T-helper 9 cell (primary cell): ENCODE measurements at regions not wholly inside any gene's neighbourhood (a gene's known extent, or its start where the extent isn't known, plus 50 kb on each side); places are given as distances from the start of the nearest gene placed in this dataset.

ENCODE experiments used
- DNase-seq: peaks from one replicate; pipeline ENCODE4 v3.0.0-alpha.2; 2020

DNA sequence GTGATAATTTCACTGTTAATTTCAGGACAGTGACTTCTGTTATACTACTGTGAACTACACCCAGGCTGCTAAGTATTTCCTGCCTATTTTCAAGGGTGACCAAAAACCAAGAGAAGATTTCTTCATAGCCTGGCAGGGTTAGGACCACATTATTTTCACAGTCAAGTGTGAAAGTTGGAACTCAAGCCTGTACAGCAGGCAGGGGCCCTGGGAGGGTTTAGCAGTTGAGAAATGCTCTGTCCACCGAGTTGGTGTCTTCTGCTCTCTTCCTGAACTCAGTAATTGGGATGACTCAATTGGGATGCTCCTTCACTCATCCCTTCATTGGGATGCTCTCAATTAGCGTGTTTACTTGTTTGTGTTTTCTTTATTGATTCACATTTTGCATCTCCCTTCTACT is 347.3 kb upstream of the CDH11 start:
- no peak for DNase-seq

DNA sequence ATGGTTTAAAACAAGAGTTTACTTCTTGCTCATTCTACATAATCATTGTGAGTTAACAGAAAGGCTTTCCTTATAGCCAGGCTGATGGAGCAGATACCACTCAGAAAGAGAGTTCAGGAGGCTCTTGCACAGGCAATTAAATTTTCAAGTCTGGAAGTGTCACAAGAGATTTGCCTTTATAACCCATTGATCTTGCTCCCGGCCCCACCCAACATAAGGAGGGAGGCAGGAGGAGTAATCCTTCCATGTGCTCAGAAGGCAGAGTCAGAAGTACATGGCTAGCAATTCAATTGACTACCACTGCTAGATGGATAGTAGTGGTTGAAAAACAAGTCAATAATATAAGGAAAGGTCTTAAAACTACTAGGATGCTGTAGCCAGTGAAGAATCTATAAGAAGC is 346.3 kb upstream of the CDH11 start:
- no peak for DNase-seq

DNA sequence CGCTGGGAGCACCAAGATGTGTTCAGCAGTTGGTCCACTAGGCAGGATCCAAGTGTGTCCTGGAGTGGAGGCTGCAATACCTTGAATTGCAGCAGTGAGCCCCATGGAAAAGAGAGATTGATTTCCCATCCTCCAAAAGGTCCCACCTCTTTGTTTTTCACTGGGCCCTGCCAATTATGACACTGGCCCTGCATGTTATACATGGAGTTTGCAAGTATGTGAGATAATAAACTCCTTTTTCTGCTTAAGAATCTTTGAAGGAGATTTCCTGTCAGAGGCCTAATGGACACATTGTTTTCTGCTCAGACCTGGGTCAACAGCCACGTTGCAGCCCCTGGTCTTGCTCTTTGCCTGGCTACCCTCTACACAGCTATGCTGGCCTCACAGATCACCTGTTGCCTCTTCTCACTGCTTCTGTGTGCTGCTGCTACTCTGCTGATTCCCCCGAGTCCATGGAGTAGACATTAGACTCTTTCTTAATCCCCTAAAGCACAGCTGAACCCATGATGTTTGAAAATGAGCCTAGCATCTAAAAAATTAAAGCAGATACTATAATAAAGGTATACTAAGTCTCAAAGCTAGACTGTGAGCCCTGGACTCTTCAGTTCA is 341.9 kb upstream of the CDH11 start:
- DNase-seq, result no peak

DNA sequence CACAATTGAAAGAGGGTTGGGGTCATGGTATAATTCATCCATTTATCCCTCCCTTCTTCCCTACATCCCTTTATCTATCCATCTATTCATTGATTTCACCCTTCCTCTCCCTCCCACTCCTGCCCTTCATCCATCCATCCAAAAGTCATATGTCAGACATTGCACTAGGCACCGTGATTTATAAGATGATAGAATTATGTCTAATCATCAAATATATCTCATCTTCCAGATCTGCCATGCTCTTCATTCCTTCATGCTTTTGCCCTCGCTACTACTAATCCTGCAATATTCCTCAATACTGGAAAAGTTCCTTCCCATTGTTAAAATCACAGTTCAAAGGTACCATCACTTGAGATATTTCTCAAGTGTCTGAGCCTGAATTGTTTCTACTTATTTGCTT is 335.2 kb upstream of the CDH11 start:
- no peak for DNase-seq

DNA sequence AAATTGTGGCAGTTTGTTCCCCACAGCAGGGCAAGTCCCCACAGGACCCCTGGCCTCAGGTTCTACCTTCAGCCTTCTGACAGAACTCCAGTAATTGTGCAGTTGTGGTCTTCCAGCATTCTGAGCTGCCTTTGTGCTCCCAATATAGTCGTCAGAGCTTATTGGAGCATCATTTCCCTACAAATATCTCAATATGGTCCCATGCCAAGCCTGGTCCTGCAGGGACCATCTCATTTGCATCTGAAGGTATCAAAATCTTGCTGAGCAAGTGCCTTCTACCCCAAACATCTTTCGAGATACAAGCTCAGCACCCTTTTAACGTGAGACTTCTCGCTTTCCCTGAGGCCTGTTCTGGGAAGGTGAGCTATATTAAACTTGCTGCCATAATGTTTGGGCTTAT is 333.9 kb upstream of the CDH11 start:
- DNase-seq, result no peak

DNA sequence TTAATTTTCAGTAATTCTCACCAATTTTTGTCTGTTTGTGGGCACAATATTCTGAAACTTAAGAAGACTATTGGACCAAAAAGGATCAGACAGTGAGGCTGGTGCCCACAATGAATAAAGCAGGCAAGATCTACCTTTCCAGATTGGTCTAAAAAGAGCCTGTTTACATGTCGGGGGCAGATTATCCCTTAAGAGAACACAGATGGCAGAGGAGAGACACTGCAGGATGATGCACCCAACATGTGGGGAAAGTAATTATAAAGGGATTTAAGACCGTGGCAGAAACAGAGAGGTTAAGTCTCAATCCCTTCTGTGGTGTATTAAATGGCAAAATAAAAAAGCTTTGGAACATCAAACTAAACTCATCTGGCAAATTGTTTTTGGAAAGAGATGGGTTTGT is 331.8 kb upstream of the CDH11 start:
- no peak for DNase-seq

DNA sequence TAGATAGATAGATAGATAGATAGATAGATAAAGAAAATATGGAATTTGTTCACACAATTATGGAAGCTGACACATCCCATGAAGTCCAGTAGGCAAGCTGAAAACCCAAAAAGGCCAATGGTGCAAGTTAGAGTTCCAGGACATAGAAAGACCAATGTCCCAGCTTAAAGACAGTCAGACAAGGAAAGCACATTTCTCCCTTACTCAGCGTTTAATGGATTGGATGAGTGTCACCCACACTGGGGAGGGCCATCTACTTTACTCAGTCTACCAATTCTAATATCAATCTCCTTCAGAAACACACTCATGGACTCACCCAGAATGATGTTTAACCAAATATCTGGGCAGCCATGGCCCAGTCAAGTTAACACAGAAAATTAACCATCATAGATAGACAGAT is 327.7 kb upstream of the CDH11 start:
- DNase-seq, result no peak

DNA sequence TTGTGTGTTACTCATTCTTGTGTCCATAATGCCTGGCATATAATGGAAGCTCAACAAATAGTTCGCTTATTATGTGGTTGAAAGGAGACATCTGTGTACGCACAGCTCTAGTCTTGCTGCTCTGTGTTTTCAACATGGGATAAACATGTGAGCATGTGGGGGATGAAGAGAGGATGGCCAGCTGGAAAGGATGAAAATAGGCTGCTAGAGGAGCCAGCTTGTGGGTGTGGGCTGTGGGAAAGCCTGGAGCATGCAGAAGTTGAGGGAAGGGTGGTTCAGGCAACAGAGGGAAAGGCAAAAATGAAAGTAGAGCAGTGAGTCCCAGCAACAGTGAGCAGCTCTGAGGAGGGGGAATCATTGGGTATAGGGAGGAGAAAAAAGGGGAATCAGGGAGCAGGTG is 324.6 kb upstream of the CDH11 start:
- DNase-seq, result no peak

DNA sequence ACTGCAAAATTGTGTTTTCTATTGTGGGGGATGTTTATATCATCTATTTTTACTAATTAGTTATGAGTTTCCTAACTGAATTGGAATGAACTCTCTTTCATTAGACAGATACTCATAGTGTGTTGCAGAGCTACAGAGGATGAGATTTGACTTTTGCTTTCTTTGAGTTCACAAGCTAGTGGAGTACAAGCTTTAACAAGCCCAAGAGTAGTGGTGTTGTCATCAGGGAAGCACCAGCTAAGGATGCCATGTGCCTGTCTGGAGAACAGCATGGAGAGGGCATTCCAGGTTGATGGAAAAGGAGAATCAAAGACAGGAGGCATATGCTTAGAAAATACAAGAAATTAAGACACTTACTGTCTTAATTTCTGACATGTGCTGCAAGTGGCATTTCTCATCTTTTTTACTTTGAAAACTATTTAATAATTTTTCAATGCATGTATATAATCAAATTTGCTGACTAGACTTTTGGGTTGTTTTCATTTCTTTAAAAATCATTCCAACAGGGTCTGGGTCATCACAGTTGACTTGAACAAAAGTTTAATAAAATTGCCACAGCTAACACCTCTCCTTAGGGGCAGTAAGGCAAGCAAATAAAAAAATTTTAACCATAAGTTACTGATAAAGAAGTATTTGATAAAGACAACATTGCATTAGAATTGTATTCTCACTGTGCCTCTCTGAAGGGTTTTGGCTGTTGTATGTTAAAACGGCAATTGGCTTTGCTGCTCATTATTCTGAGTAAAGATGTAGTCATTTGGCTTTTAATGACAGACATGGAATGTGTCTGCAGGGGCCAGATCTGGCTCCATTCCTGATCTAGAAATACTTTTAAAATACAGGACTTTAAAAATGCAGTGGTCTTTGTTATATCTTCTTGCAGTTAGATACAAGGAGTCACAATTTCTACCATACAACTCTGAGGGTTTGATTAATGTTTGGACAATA is 323.7 kb upstream of the CDH11 start:
- no peak for DNase-seq

DNA sequence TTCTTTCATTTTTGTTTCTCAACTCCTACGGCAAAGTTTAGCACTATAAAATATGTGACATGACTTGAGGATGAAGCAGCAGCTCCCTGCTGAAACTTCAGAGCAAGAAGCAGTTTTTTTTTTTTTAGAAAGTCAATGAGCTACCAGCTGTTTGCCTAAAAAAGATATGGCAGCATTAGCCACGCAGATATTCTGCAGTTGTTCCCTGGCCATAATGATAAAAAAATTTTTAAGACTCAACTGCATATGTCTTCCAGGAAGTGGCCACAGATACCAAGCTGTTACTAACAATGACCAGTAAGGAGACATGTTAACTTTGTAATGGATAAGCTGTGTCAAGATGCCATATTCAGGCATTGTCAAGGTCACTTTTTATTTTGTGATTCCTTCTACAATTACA is 319.6 kb upstream of the CDH11 start:
- no peak for DNase-seq

DNA sequence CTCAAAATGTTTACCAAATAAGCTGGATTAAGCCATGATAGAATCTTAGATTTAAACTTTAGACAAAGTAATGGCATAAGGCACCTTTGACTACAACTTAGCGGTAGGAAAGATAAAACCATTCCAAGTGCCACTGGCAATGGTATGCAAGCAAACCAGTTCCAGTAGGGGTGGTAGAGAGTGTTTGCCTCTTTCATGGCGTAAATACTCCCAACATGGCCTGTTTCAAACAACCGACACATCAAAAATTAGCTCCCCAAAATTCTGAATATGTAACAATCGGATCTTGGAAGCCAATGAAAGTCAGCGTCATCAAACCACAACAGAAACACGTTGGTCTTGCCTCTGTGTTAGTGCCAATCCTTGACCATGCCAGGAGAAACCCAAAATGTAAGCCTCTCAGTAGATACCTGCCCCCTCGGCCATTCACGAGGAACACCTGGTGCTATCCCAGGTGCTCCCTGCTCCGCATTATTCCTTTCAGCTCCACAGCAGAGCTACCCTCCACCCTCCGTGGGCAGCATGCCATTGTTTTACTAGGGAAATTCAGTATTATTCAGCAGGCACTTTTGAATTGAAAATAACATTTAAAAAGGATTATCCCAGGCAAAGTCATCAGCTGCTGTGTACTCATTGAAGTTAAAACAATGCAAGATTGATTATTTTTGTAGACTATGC is 307.8 kb upstream of the CDH11 start:
- DNase-seq, result no peak

DNA sequence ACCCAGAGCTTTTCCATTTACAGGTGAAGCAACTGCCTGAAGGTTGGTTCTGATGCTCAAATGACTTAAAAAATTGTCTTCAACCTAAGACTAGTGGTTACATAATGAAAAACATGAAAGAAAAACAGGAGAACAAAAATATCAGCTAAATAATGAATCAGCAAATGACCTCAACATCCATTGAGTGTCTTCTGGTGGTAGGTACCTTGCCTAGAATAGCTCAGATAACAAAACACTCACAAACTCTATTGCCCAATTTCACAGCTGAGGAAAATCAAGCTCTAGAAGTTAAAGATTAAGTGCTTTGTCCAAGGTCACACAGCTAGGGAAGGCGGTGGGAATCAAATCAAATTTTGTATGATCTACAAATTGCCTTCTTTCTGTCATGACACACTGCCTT is 304.6 kb upstream of the CDH11 start:
- no peak for DNase-seq

DNA sequence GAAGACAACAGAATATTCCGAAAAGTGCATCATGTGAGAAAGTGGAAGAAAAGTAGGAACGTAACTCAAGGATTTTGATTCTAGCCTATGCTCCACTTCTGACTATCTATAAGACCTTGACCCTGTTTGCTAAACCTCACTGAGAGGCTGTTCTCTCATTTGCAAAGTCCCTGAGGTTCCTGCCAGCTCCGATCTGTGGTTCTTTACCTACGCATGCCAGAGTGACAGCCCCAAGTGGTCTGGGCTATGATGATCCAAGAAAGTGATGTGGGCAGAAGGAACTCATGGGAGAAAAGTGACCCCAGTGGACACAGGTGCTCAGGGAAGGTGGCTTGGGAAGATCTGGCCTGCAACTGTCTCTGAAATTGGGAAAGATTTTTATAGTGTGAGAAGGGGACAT is 301.1 kb upstream of the CDH11 start:
- DNase-seq, result no peak

DNA sequence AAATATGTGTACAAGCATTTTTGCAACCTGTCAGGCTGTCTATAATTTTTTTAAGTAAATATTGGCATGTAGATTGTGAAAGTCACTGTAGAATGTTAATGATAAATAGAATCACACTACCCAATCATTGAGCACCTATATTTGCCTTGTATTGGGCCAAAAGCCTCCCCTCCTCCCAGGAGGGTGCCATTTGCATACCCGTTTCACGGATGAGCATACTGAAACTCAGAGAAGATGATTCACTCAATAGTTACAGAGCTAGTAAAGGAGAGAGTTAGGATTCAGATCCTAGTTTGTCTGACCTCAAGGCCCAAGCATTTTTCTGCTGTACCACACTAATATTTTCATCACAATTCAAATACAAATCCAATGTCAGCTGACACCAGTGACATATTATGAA is 299.7 kb upstream of the CDH11 start:
- DNase-seq, result no peak

DNA sequence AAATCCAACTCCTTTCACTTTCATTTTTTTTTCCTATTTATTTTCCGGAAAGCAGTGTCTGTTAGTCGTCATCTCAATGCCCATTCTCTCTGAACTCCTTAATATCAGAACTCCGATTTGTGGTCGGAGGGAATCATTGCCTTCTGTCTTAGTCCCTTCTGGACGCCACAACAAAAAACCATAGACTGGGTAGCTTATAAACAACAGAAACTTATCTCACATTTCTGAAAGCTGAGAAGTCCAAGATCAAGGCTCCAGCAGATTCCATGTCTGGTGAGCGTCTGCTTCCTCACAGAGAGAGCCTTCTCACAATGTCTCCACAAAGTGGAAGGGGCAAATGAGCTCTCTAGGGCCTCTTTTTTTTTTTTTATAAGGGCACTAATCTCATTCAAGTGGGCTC is 296.6 kb upstream of the CDH11 start:
- DNase-seq, result no peak

DNA sequence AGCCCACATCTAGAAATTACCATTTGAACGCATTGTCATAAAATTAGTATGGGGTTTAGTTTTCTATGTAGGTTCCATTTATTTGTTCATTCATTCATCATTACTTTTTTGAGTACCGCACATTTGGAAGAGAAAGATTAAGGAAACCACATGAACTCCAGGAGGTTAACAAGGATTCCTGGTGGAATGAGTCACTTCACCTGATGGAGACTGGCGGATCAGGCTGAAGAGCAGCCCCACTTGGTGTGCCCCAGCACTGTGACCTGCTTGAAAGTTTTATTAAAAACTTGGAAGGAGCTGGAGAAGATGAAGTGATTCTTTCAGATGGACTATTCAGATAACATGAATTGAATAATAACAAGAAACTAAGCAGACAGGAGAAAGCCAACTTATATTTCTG is 293.6 kb upstream of the CDH11 start:
- no peak for DNase-seq

DNA sequence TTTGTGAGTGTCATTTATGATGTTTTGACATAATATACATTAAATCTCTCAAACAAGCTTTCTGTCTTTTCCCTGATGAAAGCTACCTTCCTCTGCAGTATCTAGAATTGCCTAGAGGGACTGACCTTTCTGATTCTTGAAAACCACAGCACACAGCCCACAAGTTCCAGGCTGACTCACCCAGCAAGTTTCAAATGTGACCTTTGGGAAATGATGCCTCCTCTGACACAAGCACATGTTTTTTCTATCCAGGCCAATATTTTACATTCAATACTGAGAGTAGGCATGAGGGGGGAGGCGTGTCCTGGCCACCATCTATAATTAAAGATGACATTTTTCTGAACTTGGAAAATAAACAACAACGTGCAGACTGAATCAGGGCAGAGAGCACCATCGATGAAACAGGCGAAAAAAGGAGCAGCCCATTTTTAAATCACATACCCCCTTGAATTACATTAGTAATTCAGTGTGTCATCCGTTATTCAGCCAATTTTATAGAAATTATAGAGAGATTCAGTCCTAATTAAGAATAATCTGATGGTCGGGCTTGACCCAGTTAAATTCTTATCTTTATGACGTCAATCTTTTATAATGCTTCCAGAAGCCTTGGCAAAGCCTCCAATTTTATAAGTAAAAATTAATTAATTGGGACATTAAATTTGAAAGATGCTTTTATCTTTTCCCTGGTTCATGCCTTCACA is 292.6 kb upstream of the CDH11 start:
- no peak for DNase-seq

DNA sequence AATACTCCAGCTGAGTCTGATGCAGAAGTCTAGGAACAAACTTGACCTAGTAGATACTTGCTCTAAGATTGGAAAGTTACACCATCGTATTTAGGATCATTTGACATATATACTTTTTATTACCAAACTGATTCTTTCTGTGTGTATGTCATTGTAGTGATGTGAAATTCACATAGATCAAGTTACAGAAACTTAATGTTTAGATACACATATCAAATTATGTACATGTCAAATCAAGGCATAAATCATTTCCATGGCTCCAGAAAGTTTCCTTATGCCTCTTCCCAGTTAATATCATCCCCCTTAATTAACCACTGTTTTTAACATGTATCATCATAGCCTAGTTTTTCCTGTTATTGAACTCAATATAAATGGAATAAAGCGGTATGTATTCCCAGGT is 292.0 kb upstream of the CDH11 start:
- no peak for DNase-seq

DNA sequence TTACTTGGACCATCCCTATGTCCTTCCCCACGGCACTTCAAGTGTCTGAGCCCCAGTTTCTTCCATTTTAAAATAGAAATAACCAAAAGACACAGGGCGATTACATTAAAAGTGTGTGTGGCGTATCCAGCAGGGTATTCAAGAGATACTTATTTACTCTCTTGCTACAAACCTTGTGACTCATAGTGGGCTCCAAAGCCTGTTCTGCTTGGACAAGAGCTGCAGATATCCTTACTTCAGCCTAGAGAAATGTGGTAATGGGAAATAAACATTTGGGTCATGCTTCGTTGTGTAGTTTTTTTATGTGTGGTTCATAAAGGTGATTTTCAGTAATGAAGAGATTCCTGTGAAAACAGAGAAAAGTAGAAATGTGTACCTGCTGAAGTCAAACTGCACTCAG is 288.9 kb upstream of the CDH11 start:
- DNase-seq, result no peak

DNA sequence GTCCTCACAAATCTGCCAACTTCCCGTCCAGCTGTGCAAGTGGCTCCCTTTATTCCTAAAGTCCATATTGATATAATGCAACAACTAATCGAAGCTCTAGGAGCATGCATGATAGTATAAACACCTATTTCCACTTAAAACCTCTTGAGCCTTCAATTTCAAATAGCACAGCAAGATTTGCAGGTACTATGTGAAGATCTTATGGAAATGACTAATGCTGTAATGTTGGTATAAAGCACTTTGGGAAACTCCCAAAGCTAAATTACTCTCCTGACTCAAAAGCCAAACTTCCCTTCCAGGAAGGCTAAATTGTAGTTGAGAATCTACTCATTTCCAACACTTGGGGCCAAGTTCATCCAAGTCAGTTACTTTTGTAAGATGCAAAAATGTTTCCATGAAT is 287.6 kb upstream of the CDH11 start:
- DNase-seq, result no peak

DNA sequence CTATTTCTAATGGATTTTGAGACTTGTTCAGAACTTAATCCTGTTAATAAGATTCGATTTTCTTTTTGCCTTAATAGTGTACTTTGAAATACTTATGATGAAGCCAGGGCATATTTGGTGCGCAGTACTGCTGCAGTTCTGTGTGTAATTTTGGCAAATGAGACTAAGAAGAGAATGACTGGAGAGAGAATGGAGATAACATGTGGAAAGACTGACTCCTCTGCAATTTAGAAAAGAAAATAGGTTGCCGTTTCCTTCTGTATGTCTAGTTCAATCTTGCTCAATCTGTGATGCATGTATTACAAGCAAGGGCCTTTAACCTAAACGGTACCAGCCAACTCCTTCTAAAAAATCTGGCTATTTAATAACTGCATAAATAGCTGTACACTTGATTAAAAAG is 285.1 kb upstream of the CDH11 start:
- DNase-seq, result no peak

DNA sequence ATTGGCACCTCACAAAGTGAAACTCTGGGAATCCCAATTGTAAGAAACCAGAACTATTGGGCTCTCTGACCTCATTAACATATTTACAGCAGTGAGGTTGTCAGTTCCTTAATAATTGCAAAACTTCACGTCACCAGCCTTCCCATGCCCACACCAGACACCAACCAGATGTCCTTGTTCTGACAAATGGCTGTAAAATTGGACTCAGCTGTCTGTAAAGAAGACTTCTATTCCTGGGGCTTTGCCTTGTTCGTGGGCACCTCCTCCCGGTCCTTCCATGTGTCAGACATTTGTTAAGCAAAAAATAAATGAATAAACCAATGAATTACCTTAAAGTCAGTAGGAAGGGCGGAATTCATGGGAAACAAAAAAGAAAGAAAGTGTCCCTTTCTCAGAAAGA is 284.3 kb upstream of the CDH11 start:
- DNase-seq, result no peak

DNA sequence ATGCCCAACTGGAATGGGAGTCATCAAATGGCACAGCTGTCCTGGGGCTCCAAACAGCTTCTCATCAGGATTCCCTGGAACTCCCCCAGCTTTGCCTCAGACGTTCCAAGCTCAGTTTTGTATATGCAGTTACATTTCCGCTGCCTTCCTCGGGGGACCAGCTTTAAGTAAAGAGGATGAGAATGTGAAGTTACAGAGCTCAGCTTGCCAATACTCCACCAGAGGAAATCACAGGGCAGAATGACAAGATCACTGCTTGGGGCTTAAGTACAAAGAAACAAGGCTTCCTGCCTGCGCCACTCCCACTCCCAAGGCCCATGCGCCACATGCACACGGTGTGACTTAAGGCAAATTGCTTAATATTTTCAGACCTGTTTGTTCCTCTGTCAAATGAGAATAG is 272.4 kb upstream of the CDH11 start:
- no peak for DNase-seq
